HFF-Myc (cell line): ENCODE measurements at regions not wholly inside any gene's neighbourhood (a gene's known extent, or its start where the extent isn't known, plus 50 kb on each side); places are given as distances from the start of the nearest gene placed in this dataset.
"Not testable (repeated sequence)": the region's sequence is repeated elsewhere in the genome, so short reads cannot be mapped to it uniquely, and the experiment has no call there.

ENCODE experiments used
- DNase-seq: peaks from one replicate; pipeline ENCODE4 v3.0.0-alpha.2; 2011; ENCODE audit warnings: low read depth; ENCODE audit errors: extremely low read depth
- H3K4me3 ChIP-seq: replicated peaks from 2 replicates; pipeline ENCODE4 v1.5.1; 2011; ENCODE audit warnings: low read depth, mild to moderate bottlenecking, control low read depth, low read length
- TF ChIP-seq, protein P1 (sequence below): IDR thresholded peaks from 2 replicates; pipeline ENCODE4 v1.5.1; 2012; ENCODE audit warnings: mild to moderate bottlenecking, low read depth, low read length, control low read depth; ENCODE audit errors: missing control alignments

DNA sequence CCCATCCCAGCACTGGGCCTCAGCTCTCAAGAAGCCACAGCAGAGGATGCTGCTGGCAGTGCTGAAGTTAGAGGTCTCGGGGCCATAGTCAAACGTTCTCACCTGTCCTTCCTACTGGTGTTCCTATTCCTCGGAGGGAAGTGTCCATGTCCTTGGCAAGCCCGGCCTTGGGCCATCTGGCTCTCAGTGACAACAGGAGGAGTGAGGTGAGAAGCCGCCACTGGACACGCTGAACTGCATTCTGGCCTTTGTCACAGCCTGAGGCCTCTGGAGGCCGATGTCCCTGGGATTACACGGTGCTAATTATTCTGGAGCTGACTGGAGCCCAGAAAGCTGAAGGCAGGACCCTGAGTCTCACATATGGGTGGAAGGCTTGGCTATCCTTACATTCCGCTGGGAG, 92.5 kb downstream of the OLFM1 start:
- no peak for DNase-seq
- TF ChIP-seq, protein P1, sequence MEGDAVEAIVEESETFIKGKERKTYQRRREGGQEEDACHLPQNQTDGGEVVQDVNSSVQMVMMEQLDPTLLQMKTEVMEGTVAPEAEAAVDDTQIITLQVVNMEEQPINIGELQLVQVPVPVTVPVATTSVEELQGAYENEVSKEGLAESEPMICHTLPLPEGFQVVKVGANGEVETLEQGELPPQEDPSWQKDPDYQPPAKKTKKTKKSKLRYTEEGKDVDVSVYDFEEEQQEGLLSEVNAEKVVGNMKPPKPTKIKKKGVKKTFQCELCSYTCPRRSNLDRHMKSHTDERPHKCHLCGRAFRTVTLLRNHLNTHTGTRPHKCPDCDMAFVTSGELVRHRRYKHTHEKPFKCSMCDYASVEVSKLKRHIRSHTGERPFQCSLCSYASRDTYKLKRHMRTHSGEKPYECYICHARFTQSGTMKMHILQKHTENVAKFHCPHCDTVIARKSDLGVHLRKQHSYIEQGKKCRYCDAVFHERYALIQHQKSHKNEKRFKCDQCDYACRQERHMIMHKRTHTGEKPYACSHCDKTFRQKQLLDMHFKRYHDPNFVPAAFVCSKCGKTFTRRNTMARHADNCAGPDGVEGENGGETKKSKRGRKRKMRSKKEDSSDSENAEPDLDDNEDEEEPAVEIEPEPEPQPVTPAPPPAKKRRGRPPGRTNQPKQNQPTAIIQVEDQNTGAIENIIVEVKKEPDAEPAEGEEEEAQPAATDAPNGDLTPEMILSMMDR = no peak
- H3K4me3 ChIP-seq = no peak overlapping the region

DNA sequence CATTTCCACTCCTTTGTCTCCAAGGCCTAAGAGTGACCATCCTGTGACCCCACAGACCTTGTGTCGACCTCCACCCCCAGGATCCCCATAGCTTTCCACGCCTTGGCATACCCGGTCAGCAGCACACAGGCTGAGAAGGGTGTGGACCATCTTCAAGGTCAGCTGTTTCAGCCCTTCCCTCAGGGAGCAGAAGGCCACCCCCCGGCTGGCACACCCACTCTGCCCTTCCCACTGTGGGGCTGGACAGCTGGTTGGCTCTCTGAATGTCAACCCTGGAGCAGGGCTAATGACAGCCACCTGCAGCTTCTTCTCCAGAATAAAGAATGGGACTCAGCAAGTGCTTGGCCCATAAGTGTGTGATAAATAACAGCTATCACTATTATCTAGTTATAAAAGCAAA, 93.1 kb downstream of the OLFM1 start:
- TF ChIP-seq, protein P1 = no peak
- no peak for DNase-seq
- H3K4me3 ChIP-seq = no peak overlapping the region

DNA sequence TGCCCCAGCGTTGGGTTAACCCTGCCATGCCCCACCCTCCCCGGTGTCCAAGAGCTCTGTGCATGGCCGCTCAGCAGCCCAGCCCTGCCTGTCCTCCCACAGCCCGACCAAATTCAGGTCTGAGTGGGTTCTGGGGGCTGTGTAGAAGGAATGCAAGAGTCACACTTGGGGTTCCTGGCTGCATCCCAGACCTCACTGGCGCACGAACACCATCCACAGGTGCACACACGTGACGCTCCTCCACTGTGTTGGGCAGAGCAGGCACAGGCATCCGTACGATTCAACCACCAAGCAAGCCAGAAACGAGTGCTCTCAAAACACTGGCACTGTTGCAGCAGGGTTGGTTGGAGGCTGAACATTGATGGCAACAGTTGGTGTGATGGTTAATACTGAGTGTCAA, 93.9 kb downstream of the OLFM1 start:
- TF ChIP-seq, protein P1 = no peak
- no peak overlapping the region for H3K4me3 ChIP-seq
- DNase-seq = no peak

DNA sequence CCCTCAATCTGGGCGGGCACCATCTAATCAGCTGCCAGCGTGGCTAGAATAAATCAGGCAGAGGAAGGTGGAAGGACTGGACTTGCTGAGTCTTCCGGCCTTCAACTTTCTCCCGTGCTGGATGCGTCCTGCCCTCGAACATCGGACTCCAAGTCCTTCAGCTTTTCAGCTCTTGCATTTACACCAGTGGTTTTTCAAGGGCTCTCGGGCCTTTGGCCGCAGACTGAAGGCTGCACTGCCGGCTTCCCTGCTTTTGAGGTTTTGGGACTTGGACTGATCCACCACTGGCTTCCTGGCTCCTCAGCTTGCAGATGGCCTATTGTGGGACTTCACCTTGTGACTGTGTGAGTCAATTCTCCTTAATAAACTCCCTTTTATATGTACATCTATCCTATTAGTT, 94.4 kb downstream of the OLFM1 start:
- not testable (repeated sequence) for DNase-seq, H3K4me3 ChIP-seq

DNA sequence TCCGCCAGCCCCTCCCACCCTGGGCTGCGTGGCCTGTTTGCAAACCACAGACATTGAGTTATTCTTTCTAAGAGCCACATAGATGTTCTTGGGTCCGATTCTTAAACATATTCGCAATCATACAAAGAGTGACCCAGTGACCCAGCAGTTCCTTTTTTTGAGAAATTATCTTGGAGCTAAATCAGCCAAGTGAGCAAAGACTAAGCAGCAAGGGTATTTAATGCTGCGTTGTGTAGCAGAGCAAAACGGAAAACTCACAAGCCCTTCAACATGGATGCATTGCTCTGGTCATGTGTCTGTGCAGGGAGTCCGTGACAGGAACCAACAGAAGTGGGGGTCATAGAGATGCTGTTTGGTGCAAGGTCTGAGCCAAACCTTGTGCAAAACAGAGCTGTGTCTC, 95.6 kb downstream of the OLFM1 start:
- TF ChIP-seq, protein P1 = no peak
- H3K4me3 ChIP-seq = no peak overlapping the region
- DNase-seq = no peak

DNA sequence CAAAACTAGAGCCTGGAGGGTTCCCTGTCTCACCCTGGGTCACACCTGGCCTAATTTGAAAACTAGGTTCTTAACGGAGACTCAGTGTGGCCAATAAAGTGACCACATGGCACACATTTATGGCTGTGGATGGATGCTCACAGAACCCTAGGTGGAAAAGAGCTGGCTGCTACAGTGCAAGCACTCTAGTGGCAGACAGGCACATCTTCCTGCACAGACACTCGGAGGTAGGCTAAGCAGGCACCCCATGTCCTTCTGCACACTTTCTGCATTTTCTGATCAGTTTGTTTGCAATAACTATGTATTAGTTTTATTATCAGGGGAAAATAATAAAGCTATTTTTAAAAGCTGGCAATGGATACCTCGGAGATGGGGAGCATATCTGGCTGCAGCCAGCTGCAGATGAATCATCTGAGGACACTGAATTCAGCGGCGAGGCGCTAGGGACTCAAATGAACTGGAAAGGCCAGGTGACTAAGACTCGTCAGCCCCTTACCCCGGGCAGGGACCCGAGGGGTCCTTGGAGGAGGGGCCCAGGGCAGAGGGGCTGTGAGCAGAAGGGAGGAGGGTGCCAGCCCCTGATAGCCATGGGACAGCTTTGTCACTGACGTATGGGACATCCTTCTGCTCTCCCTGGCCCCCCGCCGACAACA, 96.2 kb downstream of the OLFM1 start:
- no peak for DNase-seq
- H3K4me3 ChIP-seq = no peak overlapping the region
- TF ChIP-seq, protein P1 = no peak

DNA sequence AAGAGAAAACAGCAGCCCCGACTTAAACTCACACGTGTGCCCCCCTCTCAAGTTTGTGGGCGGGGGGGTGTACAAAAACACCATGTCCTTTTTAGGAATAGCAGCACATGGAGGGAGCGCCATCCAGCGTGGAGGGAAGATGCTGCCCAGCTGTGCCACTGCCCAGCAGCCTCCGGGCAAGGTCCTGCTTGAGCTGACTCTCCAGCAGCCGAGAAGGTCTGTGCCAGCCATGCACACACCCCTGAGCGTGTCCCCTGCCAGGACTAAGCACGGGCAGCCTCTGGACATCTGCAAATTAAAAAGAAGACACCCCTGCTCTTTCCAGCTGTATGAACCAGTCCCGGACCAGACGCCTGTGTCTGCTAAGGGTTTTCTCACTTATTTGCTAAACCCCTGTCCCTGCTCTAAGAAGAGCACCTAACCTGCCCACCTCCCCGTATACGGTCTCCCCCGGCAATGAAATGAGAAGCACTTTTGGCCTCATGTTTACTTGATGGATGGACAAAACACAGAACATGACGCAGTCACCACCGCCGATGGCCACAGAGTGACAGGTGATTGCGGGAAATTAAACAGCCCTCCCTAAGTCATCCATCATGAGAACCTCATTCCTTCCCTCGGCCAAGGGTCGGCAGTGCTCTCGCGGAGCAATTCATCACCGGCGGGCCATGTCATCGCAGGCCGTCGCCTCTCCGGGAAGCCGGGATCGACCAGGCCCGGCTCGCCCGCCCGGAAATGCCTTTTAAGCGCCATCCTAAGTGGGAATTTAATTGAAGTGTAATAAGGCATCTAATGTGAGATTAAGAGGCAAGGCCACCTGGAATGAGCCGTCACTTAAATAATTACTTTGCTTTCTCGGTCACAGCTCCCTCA, 96.9 kb downstream of the OLFM1 start:
- TF ChIP-seq, protein P1 = no peak
- no peak overlapping the region for H3K4me3 ChIP-seq
- no peak for DNase-seq
